Stimulated activated CD4-positive, alpha-beta T cell treated with anti-CD3 and anti-CD28 coated beads, Interleukin-15, amount 100 ng/mL, for 48 hours (primary cell): ENCODE measurements at regions not wholly inside any gene's neighbourhood (a gene's known extent, or its start where the extent isn't known, plus 50 kb on each side); places are given as distances from the start of the nearest gene placed in this dataset.

ENCODE experiments used
- DNase-seq, 2 donors: peaks; one replicate each; pipeline ENCODE4 v3.0.0-alpha.2; 2020; ENCODE audit warnings: low read depth in 2 of 2

DNA sequence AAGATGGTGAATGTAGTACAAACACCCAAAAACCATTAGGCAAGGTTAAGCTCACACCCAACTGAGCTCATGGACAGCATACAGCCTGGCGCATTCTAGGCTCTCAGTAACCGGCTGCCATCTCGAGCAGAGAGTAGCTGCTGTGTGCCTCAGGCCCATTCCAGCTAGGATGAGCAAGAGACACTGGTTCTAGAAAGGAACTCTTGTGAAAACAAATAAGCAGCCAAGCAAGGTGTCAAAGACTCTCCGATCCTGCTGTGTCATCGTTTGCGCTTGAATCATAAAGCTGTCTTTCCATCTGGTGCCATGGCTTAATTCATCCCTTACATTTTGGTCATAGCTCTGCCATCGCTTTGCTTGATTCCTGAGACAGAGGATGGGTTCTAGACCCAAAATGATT, 135.4 kb upstream of the MSX2 start:
- no peak for DNase-seq

DNA sequence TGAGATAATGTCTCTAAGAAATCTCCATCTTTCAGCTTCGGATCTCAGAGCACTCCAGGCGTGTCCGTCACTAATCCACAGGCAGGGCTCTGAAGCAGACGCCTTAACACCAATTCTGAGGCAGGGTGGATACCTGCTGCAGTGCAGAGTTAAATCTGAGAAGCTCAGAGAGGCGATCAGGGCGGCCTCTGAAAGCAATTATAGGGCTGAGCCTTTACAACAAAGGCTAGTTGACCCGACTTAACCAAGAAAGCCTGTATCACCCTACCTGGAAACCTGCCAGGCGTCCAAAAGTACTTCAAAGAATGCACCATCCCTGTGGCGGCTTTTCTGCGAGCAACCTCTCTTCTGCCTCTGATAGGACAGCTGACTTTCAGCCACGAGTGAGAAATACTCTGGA, 134.8 kb upstream of the MSX2 start:
- no peak for DNase-seq

DNA sequence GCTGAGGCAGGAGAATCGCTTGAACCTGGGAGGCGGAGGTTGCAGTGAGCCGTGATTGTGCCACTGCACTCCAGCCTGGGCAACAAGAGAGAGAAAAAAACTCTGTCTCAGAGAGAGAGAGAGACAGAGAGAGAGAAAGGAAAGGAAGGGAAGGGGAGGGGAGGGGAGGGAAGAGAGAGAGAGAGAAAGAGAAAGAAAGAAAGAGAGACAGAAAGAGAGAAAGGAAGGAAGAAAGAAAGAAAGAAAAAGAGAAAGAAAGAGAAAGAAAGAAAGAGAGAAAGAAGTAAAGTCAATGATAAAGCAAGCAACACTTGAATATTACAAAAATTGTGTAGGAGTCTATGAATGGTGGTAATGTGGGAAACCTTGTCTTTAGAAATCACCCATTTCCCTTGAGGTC, 133.6 kb upstream of the MSX2 start:
- DNase-seq: no peak

DNA sequence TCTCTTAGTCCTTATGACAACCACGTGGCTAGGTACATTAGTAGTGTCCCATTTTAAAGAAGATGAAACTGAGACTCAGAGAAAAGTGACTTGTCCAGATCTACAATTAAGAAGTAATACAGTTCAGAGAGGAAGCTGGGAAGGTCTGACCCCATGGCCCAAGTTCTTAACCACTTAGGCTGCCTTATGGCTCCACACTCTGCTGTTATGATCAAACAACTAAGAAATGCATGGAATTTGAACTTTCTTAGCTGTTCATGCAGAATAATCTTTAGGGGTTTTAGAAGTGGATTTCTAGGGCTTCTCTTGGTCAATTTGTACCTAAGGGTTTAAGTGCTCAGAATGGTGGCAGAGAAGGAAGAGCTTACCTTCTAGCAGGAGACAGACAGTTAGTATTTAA, 128.0 kb upstream of the MSX2 start:
- DNase-seq: no peak

DNA sequence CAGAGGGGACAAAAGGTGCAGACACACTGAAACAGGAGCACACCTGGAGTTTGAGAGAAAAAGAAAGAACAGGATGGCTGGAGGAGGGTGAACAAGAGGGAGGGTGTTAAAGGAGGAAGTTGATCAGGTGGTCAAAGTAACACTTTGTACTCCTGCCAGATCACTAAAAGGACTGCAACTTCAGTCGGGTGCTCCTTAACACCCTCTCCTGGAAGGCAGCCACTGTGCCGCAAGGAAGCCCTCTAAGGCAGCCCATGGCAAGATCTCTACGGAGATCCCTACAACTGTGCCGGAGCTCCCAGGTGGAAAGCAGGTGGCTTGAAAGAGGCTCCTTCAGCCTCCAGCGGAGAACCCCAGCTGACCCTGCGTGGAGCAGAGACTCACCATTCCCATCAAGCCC, 124.4 kb upstream of the MSX2 start:
- DNase-seq: no peak

DNA sequence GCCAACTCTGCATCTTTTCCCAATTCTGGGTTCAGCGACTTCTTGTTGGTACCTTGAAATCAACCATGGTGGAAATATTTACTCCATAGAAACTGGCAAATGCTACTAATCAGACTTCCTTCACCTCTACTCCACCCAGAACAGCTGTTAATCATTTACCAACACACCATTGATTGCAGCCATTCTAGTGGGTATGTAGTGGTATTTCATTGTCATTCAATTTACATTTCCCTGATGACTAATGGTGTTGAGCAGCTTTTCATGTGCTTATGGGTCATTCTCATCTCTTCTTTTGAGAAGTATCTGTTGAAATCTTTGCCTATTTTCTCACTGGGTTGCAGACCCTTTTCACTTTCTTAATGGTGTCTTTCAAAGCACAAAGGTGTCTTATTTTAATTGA, 122.4 kb upstream of the MSX2 start:
- no peak for DNase-seq

DNA sequence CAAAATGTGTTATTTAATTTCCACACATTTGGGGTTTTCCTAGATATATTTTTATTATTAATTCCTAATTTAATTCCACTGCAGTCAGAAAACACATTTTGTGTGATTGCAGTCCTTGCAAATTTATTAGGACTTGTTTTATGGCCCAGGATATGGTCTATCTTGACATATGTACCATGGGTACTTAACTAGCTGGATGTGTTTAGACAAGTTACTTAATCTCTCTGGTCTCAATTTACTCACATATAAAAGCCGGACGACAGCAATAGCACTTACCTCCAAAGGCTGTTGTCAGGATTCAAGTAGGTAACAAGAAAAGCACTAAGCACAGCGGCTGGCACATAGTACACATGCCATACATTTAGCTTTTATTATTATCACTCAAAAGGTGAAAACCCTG, 118.2 kb upstream of the MSX2 start:
- no peak for DNase-seq

DNA sequence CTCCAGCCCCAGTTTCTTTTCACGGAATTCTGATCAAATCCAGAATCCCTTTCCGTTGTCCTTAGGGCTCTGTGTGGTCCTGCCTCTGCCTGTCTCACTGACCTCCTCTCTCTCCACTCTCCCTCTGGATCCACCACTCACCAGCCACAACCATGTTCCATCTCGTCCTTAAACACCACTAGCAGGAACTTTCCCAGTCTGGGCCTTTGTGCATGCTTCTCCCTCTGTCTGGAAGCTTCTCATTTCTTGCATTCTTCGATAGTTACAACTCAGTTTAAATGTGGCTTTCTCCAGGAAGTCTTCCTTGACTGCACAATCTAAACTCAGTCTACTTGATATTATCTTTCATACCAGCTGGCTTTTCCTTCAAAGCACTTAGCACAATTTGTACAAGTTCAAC, 117.7 kb upstream of the MSX2 start:
- no peak for DNase-seq

DNA sequence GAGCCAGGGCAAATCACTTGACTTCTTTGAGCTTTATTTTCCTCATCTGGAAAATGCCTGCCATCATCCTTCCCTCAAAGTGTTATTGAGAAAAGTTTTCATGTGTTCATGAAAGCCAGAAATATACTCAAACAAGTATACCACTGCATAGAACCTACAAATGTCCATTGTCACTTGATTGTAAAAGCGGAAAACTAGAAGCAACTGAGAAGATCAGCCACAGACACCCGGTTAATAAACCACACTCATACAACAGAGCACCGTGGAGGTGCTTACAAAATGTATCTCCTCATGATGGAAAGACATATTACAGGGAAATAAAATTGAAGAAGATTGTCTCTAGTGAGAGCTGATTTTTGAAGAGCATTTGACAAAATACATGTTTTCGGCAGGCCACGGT, 117.2 kb upstream of the MSX2 start:
- DNase-seq: no peak

DNA sequence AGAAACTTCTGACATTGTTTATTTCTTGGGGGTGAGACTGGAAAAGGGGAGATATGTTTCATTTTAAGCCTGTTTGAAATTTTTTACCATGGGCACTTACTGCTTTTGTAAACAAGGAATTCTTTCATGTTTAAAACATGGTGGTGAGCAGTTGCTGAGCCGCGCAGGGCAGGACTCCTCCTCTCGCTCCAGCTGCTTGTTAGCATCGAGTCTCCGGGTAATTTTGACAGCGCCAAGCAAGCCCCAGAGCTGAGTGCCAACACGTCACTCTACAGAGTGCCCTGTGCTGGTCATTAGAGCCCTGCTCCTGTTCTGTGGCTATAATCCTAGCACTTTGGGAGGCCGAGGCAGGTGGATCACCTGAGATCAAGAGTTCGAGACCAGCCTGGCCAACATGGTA, 116.5 kb upstream of the MSX2 start:
- no peak for DNase-seq

DNA sequence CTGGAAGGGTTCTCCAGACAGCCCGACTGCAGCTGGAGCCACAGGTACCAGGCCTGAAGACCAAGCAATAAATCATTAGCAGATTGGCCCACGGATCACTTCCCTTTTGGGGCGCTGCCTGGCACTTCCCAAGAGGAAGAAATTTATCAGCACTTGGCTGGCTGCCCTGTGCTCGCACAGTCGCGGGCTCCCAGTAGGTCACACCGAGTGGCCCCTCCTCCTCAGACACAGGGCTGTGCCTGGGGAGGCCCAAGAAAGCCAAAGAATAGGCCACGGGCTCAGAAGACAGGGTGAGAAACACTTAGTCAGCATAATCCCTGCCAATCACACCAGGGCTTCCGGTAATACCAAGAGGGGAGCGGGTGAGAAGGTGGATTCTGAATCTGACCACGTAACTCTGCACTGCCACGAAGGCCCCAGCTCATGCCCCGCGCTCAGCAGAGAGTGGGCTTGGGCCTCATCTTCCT, 115.7 kb upstream of the MSX2 start:
- no peak for DNase-seq

DNA sequence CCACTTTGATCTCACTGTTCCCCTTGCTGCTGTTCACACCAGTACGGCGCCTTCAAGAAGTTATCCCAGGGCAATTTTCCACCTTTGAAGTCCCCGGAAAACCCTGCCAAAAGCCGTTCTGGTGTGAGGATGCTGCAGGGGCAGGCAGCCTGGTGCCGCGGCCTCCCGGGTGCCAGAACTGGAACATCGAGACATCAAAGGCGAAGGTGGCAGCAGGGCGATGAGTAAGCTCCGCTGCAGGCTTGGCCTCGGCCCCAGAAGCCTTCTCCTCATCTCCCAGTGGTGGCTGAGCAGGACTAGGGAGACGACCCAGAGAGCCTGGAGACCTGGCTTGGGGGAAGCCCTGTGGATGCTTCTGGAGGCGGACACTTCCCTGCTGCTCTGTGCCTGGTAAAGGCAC, 115.3 kb upstream of the MSX2 start:
- no peak for DNase-seq

DNA sequence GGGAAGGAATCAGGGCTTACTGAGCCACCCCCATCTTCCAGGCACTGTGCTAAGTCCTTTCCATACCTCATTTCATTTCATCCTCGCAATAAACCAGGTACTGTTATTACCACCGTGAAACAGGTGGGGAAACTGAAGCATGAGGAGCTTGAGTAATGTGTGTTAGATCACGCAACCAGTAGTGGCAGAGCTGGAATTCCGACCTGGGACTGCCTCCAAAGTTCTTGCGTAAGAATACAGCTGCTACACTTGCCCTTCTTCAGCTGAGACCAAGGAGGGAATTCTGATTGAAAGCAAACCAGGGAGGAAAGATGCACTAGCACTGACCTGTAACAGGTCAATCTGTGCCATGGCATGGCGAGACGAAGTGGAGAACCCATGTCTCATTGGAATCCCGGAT, 113.4 kb upstream of the MSX2 start:
- no peak for DNase-seq

DNA sequence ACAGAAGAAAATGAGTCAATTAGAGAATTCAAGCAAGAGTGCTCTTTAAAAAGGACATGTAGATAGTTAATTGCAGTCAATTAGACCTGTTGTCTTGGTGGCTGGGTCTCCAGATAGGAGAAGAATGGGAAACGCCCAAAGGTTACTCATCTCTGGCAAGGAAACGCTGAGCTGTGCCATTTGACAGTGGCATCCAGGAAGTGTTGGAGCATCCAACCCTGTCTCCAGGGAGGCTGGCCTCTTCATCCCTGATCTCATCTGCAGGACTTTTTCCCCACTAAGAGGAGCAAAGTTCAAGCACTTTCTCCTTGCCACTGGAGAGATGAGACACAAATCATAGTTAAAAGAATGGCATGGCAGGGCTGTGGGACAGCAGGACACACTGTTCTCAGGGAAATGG, 111.7 kb upstream of the MSX2 start:
- no peak for DNase-seq

DNA sequence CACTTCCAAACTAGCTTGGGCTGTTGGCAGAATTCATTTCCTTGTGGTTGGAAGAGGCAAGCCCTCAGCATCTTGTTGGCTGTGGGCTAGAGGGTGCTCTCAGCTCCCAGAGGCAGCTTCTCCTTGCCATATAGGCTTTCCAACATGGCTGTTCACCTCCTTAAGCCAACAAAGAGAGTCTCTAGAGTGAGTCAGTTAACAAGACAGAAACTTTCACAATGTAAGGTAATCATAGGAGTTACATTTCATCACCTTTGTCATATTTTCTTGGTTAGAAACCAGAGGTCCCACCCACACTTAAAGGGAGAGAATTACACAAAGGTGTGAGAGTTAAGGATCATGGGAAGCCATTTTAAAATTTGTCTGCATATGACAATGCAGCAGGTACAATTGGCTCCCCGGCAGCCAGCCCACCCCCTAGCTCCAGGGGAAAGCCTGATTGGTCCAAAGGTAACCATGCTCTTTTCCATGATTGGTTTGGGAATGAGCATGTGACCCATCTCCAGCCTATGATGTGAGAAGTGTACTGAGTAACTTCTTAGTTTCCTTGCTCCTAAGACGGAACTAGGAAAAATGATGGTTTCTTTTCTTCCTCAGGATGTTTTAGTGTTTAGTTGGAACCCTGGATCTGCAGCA, 109.8 kb upstream of the MSX2 start:
- no peak for DNase-seq

DNA sequence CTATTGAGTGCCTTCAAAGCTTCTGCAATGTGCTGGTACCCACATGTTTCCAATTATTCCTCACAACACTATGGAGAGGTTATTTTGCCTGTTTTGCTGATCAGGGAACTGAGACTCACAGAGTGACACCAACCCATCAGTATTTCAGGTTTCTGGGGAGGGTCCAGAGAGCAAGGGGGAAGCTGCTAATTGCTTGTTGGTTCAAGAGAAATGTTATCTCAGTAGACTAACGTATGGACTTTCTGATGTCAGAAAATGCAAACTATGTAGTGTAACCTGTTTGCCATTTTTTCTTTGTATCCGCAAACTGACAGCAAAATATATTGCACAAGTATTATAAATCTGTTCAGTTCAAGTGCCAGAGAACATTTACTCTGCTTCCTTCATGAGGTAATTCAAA, 108.3 kb upstream of the MSX2 start:
- DNase-seq: no peak

DNA sequence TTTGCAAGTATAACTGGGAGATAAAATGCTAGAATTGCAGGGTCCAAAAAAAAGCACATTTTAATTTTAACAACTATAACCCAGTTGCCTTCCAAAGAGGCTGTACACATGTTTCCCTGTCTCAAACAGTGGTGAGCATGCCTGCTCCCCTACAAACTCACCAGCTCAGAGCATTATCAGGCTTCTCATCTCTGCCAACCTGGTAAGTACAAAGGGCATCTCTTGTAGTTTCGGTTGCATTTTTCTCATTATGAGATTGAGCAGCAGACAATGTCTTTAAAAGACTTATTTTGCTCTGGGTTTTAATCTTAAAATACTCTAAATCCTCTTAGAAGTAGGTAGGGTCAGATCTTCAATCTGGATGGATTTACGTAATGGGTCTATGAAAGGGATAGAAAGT, 107.1 kb upstream of the MSX2 start:
- DNase-seq: no peak

DNA sequence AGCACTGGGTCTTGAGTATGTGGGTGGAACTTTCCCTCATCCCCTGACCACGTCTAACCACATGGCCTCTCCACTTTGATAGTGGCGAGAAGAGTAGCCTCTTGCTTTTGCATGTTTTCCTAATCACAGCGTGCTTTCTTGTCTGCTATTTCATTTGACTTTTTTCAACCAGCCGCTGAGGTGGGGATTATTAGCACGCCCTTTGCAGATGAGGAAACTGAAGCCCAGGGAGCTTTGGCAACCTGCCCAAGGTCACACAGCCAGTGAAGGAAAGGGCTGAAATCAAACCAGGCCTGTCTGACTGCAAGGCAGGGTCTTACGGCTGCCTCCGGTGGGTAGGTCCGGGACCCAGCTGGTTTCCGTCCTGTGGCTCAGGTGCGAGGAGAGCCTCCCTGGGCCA, 106.5 kb upstream of the MSX2 start:
- no peak for DNase-seq

DNA sequence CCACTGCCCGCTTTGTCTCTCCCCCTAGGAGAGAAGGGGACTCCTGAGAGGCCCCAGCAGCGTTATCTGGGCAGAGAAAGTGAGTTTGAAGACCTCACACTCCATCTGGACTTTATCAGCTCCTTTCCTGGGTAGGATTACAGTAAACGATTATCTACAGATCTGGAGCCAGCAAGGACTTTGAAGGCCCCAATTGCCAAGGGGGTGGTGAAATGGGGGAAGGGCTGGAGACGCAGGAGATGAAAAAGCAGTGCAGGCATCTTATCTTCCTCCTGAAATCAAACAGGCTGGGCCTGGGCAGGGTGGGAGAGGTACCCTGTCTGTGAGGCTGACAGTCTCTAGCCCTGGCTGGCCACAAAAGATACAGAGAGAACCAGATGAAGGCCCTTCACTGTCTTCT, 105.8 kb upstream of the MSX2 start:
- DNase-seq: no peak

DNA sequence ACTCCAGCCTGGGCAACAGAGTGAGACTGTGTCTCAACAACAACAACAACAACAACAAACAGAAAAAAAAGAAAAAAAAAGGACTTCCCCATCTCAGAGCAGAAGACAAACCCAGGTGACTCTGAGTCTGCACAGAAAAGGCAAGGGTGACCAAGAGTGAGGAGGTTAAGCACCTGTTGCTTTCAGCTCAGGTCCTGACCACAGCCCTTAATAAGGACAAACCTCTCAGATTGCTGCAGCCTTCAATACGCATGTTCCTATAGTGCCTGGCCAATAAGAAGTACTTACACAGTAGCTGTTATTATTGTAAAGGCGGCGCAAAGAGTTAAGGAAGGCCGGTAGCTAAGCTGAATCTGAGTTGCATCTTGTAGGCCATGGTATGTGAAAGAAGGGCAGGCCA, 102.3 kb upstream of the MSX2 start:
- no peak for DNase-seq

DNA sequence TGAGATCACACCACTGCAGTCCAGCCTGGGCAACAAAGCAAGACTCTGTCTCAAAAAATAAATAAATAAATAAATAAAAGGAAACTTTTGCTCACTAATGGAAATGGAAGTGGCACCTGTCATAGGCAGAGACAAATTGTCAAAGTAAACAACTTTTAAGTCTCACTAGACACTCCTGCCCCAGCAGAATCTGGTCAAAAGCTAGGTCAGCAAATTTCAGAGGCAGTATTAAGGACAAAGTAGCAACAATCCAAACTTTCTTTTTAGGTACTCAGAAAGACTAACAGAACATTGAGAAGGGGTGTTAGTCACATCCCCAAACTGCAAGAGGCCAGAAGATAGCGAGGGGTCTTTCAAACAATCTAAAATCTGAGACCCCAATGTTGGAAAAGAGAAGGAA, 101.4 kb upstream of the MSX2 start:
- no peak for DNase-seq

DNA sequence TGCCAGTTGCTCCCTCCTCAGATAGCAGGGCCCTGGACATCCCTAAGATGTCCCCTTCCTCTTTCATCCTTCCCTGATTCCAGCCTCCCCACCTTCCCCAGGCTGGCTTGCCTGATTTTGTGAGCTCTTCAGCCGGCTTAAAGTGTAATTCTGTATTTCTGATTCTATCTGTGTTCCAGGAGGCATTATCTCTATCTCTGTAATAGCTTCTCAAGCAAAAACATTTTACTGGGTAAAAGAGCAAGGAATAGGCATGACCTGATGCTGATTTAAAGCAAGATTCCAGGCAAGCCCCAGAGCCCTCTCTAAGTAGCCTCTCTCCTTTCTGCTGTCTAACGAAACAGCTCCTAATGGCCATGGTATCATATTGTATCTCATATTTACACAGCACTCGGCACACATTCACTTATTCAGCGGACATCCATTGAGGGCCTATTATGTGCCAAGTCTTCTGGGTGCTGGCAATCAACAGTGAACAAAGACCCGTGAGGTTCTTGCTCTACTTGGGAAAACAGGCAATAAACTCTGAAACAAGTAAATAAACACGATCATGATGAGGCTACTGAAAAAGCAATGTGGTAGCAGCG, 100.9 kb upstream of the MSX2 start:
- DNase-seq: no peak

DNA sequence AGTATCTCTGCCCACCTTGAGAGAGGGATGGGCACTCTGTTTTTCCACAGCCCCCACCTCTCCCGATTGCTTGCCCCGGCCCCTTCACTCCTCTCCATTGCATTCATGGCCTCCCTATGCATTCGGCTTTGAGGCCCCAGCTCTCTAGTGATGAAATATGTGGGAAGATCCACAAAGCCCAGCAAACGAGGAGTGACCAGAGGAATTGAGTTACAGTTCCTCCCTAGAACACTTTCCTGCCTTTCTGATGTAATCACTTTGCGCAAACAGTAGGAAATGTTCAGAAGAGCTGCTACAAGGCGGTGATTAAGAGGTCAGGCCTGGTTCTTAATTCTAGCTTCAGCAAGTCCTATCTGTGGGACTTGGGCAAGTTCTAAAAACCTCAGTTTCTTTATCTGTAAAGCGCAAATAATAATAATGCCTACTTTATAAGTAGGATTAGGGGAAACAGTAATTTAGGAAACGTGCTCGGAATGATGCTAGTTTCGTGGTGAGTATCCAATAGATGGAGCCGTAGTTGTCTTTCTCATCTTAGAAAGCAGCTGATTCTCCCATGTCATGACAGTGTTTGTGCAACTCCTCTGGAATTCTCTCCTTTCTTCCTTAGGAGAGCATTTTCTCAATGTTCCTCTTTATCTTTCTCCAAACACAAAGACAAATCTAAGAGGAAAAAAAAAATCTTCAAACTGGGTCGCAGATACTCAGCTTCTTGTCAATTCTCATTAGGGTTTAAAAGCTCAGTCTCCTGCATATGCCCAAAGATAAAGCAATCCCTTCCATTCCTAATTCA, 99.5 kb upstream of the MSX2 start:
- no peak for DNase-seq
